Neural cell (in vitro differentiated cells): ENCODE measurements at regions not wholly inside any gene's neighbourhood (a gene's known extent, or its start where the extent isn't known, plus 50 kb on each side); places are given as distances from the start of the nearest gene placed in this dataset.

Source experiments
- H2AFZ ChIP-seq: fragments of 200-600, 300-800 bp; sonication (generic), shearing (Covaris generic); 2 replicates; pipeline ENCODE4 v1.6.0; 2014; ENCODE audit warnings: low read depth, mild to moderate bottlenecking, antibody characterized with exemption, low read length, moderate library complexity
- H3F3A ChIP-seq: fragments of 200-600 bp; shearing (Covaris generic); 2 replicates; pipeline ENCODE4 v1.6.1; 2016; ENCODE audit warnings: mild to moderate bottlenecking, moderate library complexity, mixed read lengths, antibody characterized with exemption, low read length; ENCODE audit not compliant: insufficient read depth, poor library complexity, severe bottlenecking
- H3K27ac ChIP-seq: fragments of 200-600, 300-800 bp; sonication (generic), shearing (Covaris generic); 2 replicates; pipeline ENCODE4 v1.5.1; 2014; ENCODE audit warnings: mild to moderate bottlenecking, low read length, moderate library complexity
- H3K27me3 ChIP-seq: fragments of 300-800, 200-600 bp; sonication (generic), shearing (Covaris generic); 2 replicates; pipeline ENCODE4 v1.6.0; 2014; ENCODE audit warnings: mild to moderate bottlenecking, low read depth, low read length, moderate library complexity; ENCODE audit not compliant: insufficient read depth
- H3K36me3 ChIP-seq: fragments of 300-800, 200-600 bp; sonication (generic), shearing (Covaris generic); 2 replicates; pipeline ENCODE4 v1.5.1; 2014; ENCODE audit warnings: mild to moderate bottlenecking, antibody characterized with exemption, low read length, moderate library complexity; ENCODE audit not compliant: insufficient read depth
- H3K4me2 ChIP-seq: fragments of 300-800, 200-600 bp; sonication (generic), shearing (Covaris generic); 2 replicates; pipeline ENCODE4 v1.6.0; 2014; ENCODE audit warnings: mild to moderate bottlenecking, low read length
- H3K4me3 ChIP-seq: fragments of 300-800, 200-600 bp; sonication (generic), shearing (Covaris generic); 2 replicates; pipeline ENCODE4 v1.5.1; 2014; ENCODE audit warnings: mild to moderate bottlenecking, low read length, moderate library complexity
- H3K79me2 ChIP-seq: fragments of 200-600 bp; shearing (Covaris generic); replicated peaks from 2 replicates; pipeline ENCODE4 v1.6.0; 2014; ENCODE audit warnings: mild to moderate bottlenecking, low read length, moderate library complexity; ENCODE audit not compliant: insufficient read depth
- H3K9ac ChIP-seq: fragments of 300-800, 200-600 bp; sonication (generic), shearing (Covaris generic); 2 replicates; pipeline ENCODE4 v1.6.1; 2016; ENCODE audit warnings: mild to moderate bottlenecking, low read length, mixed read lengths
- H3K9me2 ChIP-seq: fragments of 200-600 bp; shearing (Covaris generic); 2 replicates; pipeline ENCODE4 v1.6.1; 2016; ENCODE audit warnings: mild to moderate bottlenecking, low read length, mixed read lengths; ENCODE audit not compliant: insufficient read depth
- H3K9me3 ChIP-seq: fragments of 200-600, 300-800 bp; sonication (generic), shearing (Covaris generic); 2 replicates; pipeline ENCODE4 v1.6.1; 2016; ENCODE audit warnings: mild to moderate bottlenecking, mixed run types, low read length, moderate library complexity, mixed read lengths
- H4K20me1 ChIP-seq: fragments of 200-600 bp; shearing (Covaris generic); 2 replicates; pipeline ENCODE4 v1.6.1; 2016; ENCODE audit warnings: mild to moderate bottlenecking, mixed run types; ENCODE audit not compliant: insufficient read depth
- EP300 ChIP-seq: fragments of 450-650 bp; conservative IDR thresholded peaks from 2 replicates; pipeline ENCODE4 v1.6.1; 2014; ENCODE audit warnings: antibody characterized with exemption, mild to moderate bottlenecking, moderate library complexity; ENCODE audit not compliant: poor library complexity, severe bottlenecking
- EZH2 ChIP-seq: fragments of 200-600, 300-800 bp; shearing (Covaris generic), sonication (generic); IDR thresholded peaks from 2 replicates; pipeline ENCODE4 v1.6.1; 2014; ENCODE audit warnings: antibody characterized with exemption, low read length, borderline replicate concordance, mild to moderate bottlenecking; ENCODE audit not compliant: insufficient read depth, poor library complexity, severe bottlenecking
- POLR2AphosphoS5 ChIP-seq: IDR thresholded peaks from 2 replicates; pipeline ENCODE4 v1.6.1; 2012
- RAD21 ChIP-seq: fragments of 450-650 bp; conservative IDR thresholded peaks from 2 replicates; pipeline ENCODE4 v1.6.1; 2014; ENCODE audit warnings: antibody characterized with exemption, mild to moderate bottlenecking, moderate library complexity
- SMC3 ChIP-seq: fragments of 450-650 bp; conservative IDR thresholded peaks from 2 replicates; pipeline ENCODE4 v1.6.1; 2014; ENCODE audit warnings: antibody characterized with exemption, mild to moderate bottlenecking, moderate library complexity; ENCODE audit not compliant: poor library complexity
- TAF1 ChIP-seq: IDR thresholded peaks from 2 replicates; pipeline ENCODE4 v1.6.1; 2012; ENCODE audit warnings: low read depth
- TF ChIP-seq, protein P1 (sequence below): IDR thresholded peaks from 2 replicates; pipeline ENCODE4 v1.6.1; 2012; ENCODE audit warnings: borderline replicate concordance
- TF ChIP-seq, protein P2 (sequence below): fragments of 450-650 bp; IDR thresholded peaks from 2 replicates; pipeline ENCODE4 v1.5.1; 2014; ENCODE audit warnings: antibody characterized with exemption, mild to moderate bottlenecking, moderate library complexity; ENCODE audit not compliant: poor library complexity, severe bottlenecking

DNA sequence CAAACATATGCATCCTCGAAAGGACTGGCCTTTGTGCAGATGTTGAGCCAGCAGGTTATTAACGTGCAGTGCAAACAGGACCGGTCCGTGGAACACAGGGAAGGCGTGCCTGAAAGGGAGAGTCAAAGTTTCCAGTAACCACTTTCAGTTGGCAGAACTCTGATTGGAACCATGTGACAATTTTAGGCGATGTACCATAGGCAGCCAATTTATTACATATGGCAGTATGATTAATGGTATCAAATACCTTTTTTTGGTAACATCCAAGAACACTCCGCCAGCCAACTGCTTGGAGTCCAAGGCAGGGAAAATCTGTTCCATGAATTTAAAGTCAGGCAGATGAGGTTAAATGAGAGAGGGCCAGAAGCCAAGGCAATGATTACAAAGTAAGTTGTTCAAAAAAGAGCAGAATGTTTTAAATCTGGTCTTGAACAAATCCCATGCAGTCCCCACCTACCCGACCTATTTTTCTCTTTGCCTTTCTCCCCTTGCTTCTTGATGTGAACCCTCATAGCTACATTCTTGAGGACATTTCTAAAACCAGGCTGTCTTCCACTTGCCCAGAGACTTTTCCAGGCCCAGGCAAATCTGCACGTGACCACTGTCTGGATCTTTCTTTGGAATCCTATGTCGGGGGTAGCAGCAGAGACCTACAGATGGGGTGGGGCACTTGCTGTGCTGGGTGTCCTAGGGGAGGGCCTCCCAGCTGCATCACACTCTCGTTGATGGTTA is 351.7 kb downstream of the HRH4 start (continued):
- TF ChIP-seq, protein P1, sequence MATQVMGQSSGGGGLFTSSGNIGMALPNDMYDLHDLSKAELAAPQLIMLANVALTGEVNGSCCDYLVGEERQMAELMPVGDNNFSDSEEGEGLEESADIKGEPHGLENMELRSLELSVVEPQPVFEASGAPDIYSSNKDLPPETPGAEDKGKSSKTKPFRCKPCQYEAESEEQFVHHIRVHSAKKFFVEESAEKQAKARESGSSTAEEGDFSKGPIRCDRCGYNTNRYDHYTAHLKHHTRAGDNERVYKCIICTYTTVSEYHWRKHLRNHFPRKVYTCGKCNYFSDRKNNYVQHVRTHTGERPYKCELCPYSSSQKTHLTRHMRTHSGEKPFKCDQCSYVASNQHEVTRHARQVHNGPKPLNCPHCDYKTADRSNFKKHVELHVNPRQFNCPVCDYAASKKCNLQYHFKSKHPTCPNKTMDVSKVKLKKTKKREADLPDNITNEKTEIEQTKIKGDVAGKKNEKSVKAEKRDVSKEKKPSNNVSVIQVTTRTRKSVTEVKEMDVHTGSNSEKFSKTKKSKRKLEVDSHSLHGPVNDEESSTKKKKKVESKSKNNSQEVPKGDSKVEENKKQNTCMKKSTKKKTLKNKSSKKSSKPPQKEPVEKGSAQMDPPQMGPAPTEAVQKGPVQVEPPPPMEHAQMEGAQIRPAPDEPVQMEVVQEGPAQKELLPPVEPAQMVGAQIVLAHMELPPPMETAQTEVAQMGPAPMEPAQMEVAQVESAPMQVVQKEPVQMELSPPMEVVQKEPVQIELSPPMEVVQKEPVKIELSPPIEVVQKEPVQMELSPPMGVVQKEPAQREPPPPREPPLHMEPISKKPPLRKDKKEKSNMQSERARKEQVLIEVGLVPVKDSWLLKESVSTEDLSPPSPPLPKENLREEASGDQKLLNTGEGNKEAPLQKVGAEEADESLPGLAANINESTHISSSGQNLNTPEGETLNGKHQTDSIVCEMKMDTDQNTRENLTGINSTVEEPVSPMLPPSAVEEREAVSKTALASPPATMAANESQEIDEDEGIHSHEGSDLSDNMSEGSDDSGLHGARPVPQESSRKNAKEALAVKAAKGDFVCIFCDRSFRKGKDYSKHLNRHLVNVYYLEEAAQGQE, result no peak
- TF ChIP-seq POLR2AphosphoS5 (no peak), SMC3 (no peak), TAF1 (no peak)

DNA sequence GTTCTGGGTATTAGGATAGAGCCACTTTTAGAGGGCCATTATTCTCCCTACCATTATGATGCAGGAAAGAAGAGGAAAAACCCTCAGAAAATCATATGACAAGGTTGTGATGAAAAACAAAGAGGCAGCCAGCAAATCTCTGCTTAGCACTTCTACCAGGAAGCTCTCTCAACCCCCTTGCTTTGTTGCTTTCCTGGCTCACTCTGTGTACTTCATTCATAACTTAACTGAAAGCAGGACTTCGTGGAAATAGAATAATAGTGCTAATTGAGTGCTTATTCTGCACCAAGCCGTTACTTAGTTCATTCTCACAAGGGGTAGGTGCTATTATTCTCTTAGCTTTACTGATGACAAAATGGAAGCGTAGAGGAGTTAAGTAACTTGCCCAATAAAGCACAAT is 354.1 kb downstream of the HRH4 start:
- no peaks in the 10 kb centered on the region for H3K9me3 ChIP-seq
- H3K4me3 ChIP-seq, result no peak overlapping the region
- H3F3A ChIP-seq, result no peaks in the 10 kb centered on the region
- no peaks in the 10 kb centered on the region for H3K27me3 ChIP-seq
- no peak overlapping the region for H2AFZ ChIP-seq
- no peak overlapping the region for H3K27ac ChIP-seq
- no peak overlapping the region for H3K9ac ChIP-seq
- no peaks in the 10 kb centered on the region for H3K36me3 ChIP-seq
- no peaks in the 10 kb centered on the region for H3K9me2 ChIP-seq
- TF ChIP-seq EZH2 (no peak), RAD21 (no peak), SMC3 (no peak), EP300 (no peak), POLR2AphosphoS5 (no peak), TAF1 (no peak)
- TF ChIP-seq, protein P2, sequence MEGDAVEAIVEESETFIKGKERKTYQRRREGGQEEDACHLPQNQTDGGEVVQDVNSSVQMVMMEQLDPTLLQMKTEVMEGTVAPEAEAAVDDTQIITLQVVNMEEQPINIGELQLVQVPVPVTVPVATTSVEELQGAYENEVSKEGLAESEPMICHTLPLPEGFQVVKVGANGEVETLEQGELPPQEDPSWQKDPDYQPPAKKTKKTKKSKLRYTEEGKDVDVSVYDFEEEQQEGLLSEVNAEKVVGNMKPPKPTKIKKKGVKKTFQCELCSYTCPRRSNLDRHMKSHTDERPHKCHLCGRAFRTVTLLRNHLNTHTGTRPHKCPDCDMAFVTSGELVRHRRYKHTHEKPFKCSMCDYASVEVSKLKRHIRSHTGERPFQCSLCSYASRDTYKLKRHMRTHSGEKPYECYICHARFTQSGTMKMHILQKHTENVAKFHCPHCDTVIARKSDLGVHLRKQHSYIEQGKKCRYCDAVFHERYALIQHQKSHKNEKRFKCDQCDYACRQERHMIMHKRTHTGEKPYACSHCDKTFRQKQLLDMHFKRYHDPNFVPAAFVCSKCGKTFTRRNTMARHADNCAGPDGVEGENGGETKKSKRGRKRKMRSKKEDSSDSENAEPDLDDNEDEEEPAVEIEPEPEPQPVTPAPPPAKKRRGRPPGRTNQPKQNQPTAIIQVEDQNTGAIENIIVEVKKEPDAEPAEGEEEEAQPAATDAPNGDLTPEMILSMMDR, result no peak
- TF ChIP-seq, protein P1, result no peak
- H4K20me1 ChIP-seq, result no peaks in the 10 kb centered on the region
- no peak overlapping the region for H3K4me2 ChIP-seq
- H3K79me2 ChIP-seq, result no peaks in the 10 kb centered on the region
